ENCODE measurements at regions not wholly inside any gene's neighbourhood (a gene's known extent, or its start where the extent isn't known, plus 50 kb on each side); places are given as distances from the start of the nearest gene placed in this dataset.
A peak's percentile ranks its signal among the peaks of the same experiment; 100 is the strongest.

- no peak for FAIRE-seq
- TF ChIP-seq FOXJ3 (CRISPR knock-in tag; IDR thresholded peaks at IDR 0.05), result no peak
- TF ChIP-seq ADNP (tag; IDR thresholded peaks at IDR 0.05), result no peak
- no peak for TF ChIP-seq PREB (CRISPR knock-in tag; IDR thresholded peaks at IDR 0.05)
- peak; percentile 54; the same call in 1 of the 2 replicates for TF ChIP-seq ZNF316 (IDR thresholded peaks at IDR 0.05)
- Histone ChIP-seq H3K9ac (ENCODE audit: insufficient read depth in 1 of 2, low read depth in 2 of 2, low read length in 2 of 2) (no peak overlapping the region), H3K27me3 (ENCODE audit: control insufficient read depth in 2 of 2, insufficient read depth in 2 of 2, low read length in 2 of 2) (no peaks in the 10 kb centered on the region), H3K4me1 (replicated peaks in 1 of 2; ENCODE audit: control insufficient read depth in 2 of 2, insufficient read depth in 2 of 2, low read length in 2 of 2) (no peaks in the 10 kb centered on the region), H3K4me3 (no peak overlapping the region), H2AFZ (ENCODE audit: low read depth, low read length) (no peak overlapping the region), H3K9me3 (replicated peaks; ENCODE audit: control insufficient read depth, insufficient read depth, low read depth, low read length) (no peaks in the 10 kb centered on the region), H3K4me2 (ENCODE audit: insufficient read depth, low read length) (no peak overlapping the region), H3K27ac (ENCODE audit: extremely low read depth, low read depth, low read length) (no peak overlapping the region), H3K36me3 (ENCODE audit: control insufficient read depth, insufficient read depth, low read length) (no peaks in the 10 kb centered on the region), H4K20me1 (replicated peaks; ENCODE audit: control insufficient read depth, insufficient read depth, low read length) (no peaks in the 10 kb centered on the region), H3K9me1 (ENCODE audit: control insufficient read depth, insufficient read depth, low read length) (no peaks in the 10 kb centered on the region), H3K79me2 (ENCODE audit: control insufficient read depth, insufficient read depth, low read length) (no peaks in the 10 kb centered on the region)
- ChIA-PET POLR2A (no interaction called here), CTCF (ENCODE audit: low intra/inter-chr PET ratio) (no interaction called here)
- 0% methylated on average over 1 of the region's 1 CpG for WGBS (ENCODE audit: insufficient coverage, low coverage, missing lambda C conversion rate)
- no peak for ATAC-seq
- no TSS peak for BruUV-seq (replicated peaks)
- DNase-seq (ENCODE audit: extremely low read depth in 1 of 4, low spot score in 3 of 4), result no peak
- in situ Hi-C loops (cut with MboI) (no loop called here), intact Hi-C loops (cut with micrococcal nuclease) (no loop called here)
Observed at GRCh38 chr3:165640031-165640430, 197.2 kb downstream of the BCHE start.

GRCh38 chr3:165638034-165638433, 199.2 kb downstream of the BCHE start:
- no TSS peak for BruUV-seq (replicated peaks)
- no peak for ATAC-seq
- intact Hi-C loops (cut with micrococcal nuclease), result no loop called here
- Histone ChIP-seq H3K27me3 (ENCODE audit: control insufficient read depth in 2 of 2, insufficient read depth in 2 of 2, low read length in 2 of 2) (no peaks in the 10 kb centered on the region), H2AFZ (ENCODE audit: low read depth, low read length) (no peak overlapping the region), H3K4me1 (replicated peaks in 1 of 2; ENCODE audit: control insufficient read depth in 2 of 2, insufficient read depth in 2 of 2, low read length in 2 of 2) (no peaks in the 10 kb centered on the region), H3K4me3 (no peak overlapping the region), H3K36me3 (ENCODE audit: control insufficient read depth, insufficient read depth, low read length) (no peaks in the 10 kb centered on the region), H3K27ac (ENCODE audit: extremely low read depth, low read depth, low read length) (no peak overlapping the region), H3K4me2 (ENCODE audit: insufficient read depth, low read length) (no peak overlapping the region), H4K20me1 (replicated peaks; ENCODE audit: control insufficient read depth, insufficient read depth, low read length) (no peaks in the 10 kb centered on the region), H3K9ac (ENCODE audit: insufficient read depth in 1 of 2, low read depth in 2 of 2, low read length in 2 of 2) (no peak overlapping the region), H3K9me3 (replicated peaks; ENCODE audit: control insufficient read depth, insufficient read depth, low read depth, low read length) (no peaks in the 10 kb centered on the region), H3K79me2 (ENCODE audit: control insufficient read depth, insufficient read depth, low read length) (no peaks in the 10 kb centered on the region), H3K9me1 (ENCODE audit: control insufficient read depth, insufficient read depth, low read length) (no peaks in the 10 kb centered on the region)
- in situ Hi-C loops (cut with MboI), result no loop called here
- FAIRE-seq, result no peak
- POLR2A ChIA-PET, result no interaction called here
- no peak for DNase-seq (ENCODE audit: extremely low read depth in 1 of 4, low spot score in 3 of 4)
- WGBS (ENCODE audit: insufficient coverage, low coverage, missing lambda C conversion rate), result 0% methylated on average over 6 of the region's 6 CpGs
- CTCF ChIA-PET (ENCODE audit: low intra/inter-chr PET ratio), result no interaction called here
- TF ChIP-seq ZNF318 (IDR thresholded peaks at IDR 0.05; ENCODE audit: borderline replicate concordance in 1 of 2, low read depth in 1 of 2) (no peak), SRSF9 (IDR thresholded peaks at IDR 0.05; ENCODE audit: borderline replicate concordance, low read depth, low read length) (no peak), FIP1L1 (IDR thresholded peaks at IDR 0.05; ENCODE audit: low read depth, low read length, poor library complexity, severe bottlenecking) (no peak), ZNF583 (CRISPR knock-in tag; IDR thresholded peaks at IDR 0.05) (no peak), CBFA2T3 (IDR thresholded peaks at IDR 0.05) (no peak)
